COLO829 (cell line): ENCODE measurements at regions not wholly inside any gene's neighbourhood (a gene's known extent, or its start where the extent isn't known, plus 50 kb on each side); places are given as distances from the start of the nearest gene placed in this dataset.
"Not testable (repeated sequence)": the region's sequence is repeated elsewhere in the genome, so short reads cannot be mapped to it uniquely, and the experiment has no call there.

Experiments used
- DNase-seq: peaks from one replicate; pipeline ENCODE4 v3.0.0; 2012; ENCODE audit warnings: low spot score

- no peak for DNase-seq
Measured at GRCh38 chr1:181948372-181948771, 113.1 kb downstream of the ZNF648 start.

- no peak for DNase-seq
Measured at GRCh38 chr1:181947441-181947840, 114.1 kb downstream of the ZNF648 start.

- peak; percentile 71 for DNase-seq
Measured at GRCh38 chr1:181936768-181937581, 124.5 kb downstream of the ZNF648 start.

- no peak for DNase-seq
Measured at GRCh38 chr1:181936269-181936668, 125.2 kb downstream of the ZNF648 start.

GRCh38 chr1:181931873-181932272 lies 129.6 kb downstream of the ZNF648 start:
- no peak for DNase-seq

- DNase-seq = no peak
Measured at GRCh38 chr1:181930187-181930586, 131.3 kb downstream of the ZNF648 start.

GRCh38 chr1:181926697-181927096 lies 134.8 kb downstream of the ZNF648 start:
- DNase-seq = no peak

GRCh38 chr1:181924034-181924433 lies 137.5 kb downstream of the ZNF648 start:
- not testable (repeated sequence) for DNase-seq

GRCh38 chr1:181919542-181919941 lies 142.0 kb downstream of the ZNF648 start:
- no peak for DNase-seq

GRCh38 chr1:181918880-181919525 lies 142.5 kb downstream of the ZNF648 start:
- DNase-seq = peak; percentile 27

- no peak for DNase-seq
Measured at GRCh38 chr1:181911715-181912114, 149.8 kb downstream of the ZNF648 start.

GRCh38 chr1:181910905-181911304 lies 150.6 kb downstream of the ZNF648 start:
- no peak for DNase-seq

- no peak for DNase-seq
Measured at GRCh38 chr1:181909010-181909409, 152.5 kb downstream of the ZNF648 start.

- DNase-seq = no peak
Measured at GRCh38 chr1:181906631-181907030, 154.9 kb downstream of the ZNF648 start.

GRCh38 chr1:181905944-181906597 lies 155.4 kb downstream of the ZNF648 start:
- no peak for DNase-seq

- DNase-seq = no peak
Measured at GRCh38 chr1:181898773-181899172, 162.7 kb downstream of the ZNF648 start.

GRCh38 chr1:181896824-181897223 lies 164.7 kb downstream of the ZNF648 start:
- DNase-seq = no peak

GRCh38 chr1:181894439-181894859 lies 167.1 kb downstream of the ZNF648 start:
- no peak for DNase-seq

- no peak for DNase-seq
Measured at GRCh38 chr1:181893937-181894336, 167.6 kb downstream of the ZNF648 start.

GRCh38 chr1:181893150-181893549 lies 168.4 kb downstream of the ZNF648 start:
- DNase-seq = not testable (repeated sequence)

GRCh38 chr1:181872562-181872961 lies 188.9 kb downstream of the ZNF648 start:
- DNase-seq = no peak

GRCh38 chr1:181863736-181864135 lies 197.8 kb downstream of the ZNF648 start:
- DNase-seq = no peak

- DNase-seq = no peak
Measured at GRCh38 chr1:181863006-181863405, 198.5 kb downstream of the ZNF648 start.
